ENCODE measurements at regions not wholly inside any gene's neighbourhood (a gene's known extent, or its start where the extent isn't known, plus 50 kb on each side); places are given as distances from the start of the nearest gene placed in this dataset.

DNA sequence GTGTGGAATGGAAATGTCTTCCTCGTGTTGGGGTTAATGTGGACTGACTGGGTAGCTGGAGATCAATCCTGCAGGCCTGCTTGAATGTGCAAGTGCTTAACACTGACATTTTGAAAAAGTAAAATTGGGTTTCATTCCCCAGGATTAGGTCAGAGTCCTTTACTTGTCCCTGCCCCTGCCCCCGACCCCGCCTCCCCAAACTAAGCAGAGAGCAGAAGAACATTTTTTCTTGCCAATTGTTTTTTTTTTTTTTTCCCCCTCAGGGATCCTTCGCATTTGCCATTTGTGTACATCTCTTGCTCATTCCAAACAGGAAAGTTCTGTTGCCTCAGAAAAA, 147.0 kb upstream of the NR2F2 start:
- no peak overlapping the region for H3K4me3 ChIP-seq (ENCODE audit: low read depth, low read length)
- TF ChIP-seq, protein P1, sequence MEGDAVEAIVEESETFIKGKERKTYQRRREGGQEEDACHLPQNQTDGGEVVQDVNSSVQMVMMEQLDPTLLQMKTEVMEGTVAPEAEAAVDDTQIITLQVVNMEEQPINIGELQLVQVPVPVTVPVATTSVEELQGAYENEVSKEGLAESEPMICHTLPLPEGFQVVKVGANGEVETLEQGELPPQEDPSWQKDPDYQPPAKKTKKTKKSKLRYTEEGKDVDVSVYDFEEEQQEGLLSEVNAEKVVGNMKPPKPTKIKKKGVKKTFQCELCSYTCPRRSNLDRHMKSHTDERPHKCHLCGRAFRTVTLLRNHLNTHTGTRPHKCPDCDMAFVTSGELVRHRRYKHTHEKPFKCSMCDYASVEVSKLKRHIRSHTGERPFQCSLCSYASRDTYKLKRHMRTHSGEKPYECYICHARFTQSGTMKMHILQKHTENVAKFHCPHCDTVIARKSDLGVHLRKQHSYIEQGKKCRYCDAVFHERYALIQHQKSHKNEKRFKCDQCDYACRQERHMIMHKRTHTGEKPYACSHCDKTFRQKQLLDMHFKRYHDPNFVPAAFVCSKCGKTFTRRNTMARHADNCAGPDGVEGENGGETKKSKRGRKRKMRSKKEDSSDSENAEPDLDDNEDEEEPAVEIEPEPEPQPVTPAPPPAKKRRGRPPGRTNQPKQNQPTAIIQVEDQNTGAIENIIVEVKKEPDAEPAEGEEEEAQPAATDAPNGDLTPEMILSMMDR (IDR thresholded peaks at IDR 0.05; ENCODE audit: low read depth, low read length) = no peak

DNA sequence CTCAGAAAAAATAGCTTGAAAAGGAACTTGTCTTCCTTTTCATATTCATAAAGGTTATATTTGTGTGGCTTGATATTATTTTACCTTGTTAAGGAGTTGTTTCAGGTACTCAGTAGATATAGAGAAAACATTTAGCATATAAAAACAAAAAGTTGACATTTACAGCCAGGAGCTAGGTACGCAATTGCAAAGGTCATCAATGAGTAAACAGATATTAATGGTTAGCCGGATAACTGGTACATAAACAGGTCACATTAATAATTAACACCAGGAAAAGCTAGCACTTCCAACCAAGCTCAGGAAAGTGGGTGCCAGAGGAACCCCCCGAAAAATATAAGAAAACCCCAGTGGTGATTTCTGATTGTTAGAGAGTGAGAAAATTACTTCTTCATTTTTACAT, 146.6 kb upstream of the NR2F2 start:
- TF ChIP-seq, protein P1 (IDR thresholded peaks at IDR 0.05; ENCODE audit: low read depth, low read length) = no peak
- H3K4me3 ChIP-seq (ENCODE audit: low read depth, low read length) = no peak overlapping the region

DNA sequence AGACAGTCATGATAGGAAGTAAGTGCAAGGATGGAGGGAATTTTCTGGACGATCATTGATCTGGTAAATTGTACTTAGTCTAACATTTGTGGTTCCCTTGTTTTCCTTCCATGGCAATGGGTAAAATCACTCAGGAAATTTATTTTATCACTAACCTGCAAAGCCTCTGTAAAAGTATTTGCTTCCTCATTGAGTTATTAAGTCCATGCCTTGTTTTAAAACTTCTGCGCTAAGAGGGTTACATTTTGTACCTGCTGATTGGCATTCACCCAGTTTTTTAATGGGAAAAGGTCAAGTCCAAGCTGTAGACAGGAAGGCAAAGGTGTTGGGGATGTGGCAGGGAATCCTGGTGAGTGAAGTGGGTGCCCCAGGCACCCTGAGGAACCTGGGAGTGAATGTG, 146.2 kb upstream of the NR2F2 start:
- H3K4me3 ChIP-seq (ENCODE audit: low read depth, low read length) = no peak overlapping the region
- TF ChIP-seq, protein P1 (IDR thresholded peaks at IDR 0.05; ENCODE audit: low read depth, low read length) = no peak

DNA sequence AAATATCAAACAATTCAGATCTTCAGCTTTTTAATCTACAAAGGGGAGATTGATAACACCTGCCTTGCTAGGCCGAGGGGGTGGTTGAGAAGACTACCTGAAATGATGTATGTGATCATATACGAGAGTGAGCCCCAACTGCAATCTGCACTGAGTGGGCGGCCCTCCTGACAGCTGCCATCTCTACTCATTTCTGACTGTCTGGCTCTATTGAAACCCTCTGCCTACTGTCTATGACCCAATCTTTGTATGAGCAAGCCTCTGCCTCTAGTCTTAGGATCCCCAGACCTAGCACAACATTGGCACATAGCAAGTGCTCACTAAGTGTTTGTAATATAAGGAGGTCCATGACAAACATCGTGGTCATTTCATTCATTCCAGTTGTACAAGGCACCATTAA, 144.4 kb upstream of the NR2F2 start:
- TF ChIP-seq, protein P1 (IDR thresholded peaks at IDR 0.05; ENCODE audit: low read depth, low read length) = no peak
- no peak overlapping the region for H3K4me3 ChIP-seq (ENCODE audit: low read depth, low read length)

DNA sequence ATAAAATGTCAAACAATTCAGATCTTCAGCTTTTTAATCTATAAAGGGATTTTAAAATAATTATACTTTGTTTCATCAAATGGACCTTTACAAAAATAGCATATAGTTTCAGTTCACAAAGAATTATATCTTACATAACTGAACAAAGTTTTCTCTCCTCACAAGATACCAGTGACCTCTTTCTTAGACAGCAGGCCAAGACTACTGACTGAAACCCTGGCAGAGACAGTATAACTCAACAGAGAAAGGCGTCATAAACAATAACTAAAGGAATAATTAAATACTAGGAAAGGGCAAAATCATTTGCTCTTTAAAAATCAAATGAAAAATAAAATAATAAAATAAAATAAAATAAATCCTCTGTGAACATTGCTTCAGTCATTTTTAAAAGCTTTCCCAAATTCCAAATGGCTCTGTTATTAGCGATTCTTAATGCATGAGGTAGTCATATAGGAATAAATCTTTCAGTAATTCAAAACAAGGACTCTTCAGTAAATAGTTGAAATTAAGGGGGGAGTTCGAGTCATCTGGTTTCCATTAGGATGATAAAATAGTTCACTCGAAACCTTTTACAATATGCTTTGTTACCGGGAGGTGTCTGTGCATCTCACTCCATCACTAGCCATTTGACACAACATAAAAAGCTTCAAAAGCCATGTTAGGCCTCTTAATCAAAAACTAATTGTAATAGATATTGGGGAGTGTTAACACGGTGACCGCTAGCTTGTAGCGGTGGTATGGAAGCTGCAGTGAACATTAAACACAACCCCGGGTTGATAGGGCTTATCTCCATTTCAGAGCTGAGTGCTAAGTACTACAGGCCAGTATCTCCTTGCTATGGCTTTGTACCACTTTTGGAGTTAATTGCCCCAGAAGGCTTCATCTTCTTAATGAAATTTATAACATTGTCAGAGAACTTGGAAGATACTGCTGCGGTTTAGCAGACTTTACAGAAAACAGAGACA, 142.9 kb upstream of the NR2F2 start:
- TF ChIP-seq, protein P1 (IDR thresholded peaks at IDR 0.05; ENCODE audit: low read depth, low read length) = no peak
- no peak overlapping the region for H3K4me3 ChIP-seq (ENCODE audit: low read depth, low read length)

DNA sequence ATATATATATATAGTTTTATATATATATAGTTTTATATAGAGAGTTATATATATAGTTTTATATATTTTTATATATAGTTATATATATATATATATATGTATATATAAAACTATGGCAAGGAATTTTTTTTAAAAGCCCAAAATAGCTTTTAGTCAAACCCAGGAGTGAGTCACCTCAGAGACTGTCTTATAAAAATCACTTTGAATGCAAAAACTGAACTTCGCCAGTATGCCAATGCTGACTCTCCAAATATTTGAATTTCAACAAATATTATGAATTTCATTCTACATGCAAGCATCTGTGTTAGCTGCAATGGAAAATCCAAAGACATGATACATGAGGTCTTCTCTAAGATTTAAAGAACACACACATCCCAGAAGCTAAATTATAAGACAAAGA, 132.8 kb upstream of the NR2F2 start:
- no peak overlapping the region for H3K4me3 ChIP-seq (ENCODE audit: low read depth, low read length)
- TF ChIP-seq, protein P1 (IDR thresholded peaks at IDR 0.05; ENCODE audit: low read depth, low read length) = no peak

DNA sequence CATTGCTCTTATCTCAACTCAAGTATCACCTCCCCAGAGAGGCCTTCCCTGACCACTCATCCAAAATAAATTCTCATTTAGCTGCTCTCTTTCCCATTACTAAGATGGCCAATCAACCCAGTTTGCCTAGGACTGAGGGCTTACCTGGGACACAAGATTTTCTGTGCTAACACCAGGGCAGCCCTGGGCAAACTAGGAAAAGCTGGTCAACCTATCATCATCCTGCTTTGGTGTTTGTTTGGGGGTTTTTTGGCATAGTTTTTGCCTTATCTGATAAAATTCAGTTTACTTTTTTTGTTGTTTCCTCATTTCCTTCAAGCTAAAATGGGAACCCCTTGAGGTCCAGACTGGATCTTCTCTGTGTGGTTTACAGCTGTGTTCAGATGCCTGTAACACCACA, 131.4 kb upstream of the NR2F2 start:
- TF ChIP-seq, protein P1 (IDR thresholded peaks at IDR 0.05; ENCODE audit: low read depth, low read length) = no peak
- no peak overlapping the region for H3K4me3 ChIP-seq (ENCODE audit: low read depth, low read length)
